ENCODE measurements at regions not wholly inside any gene's neighbourhood (a gene's known extent, or its start where the extent isn't known, plus 50 kb on each side); places are given as distances from the start of the nearest gene placed in this dataset.
A peak's percentile ranks its signal among the peaks of the same experiment; 100 is the strongest.
"Not testable (repeated sequence)": the region's sequence is repeated elsewhere in the genome, so short reads cannot be mapped to it uniquely, and the experiment has no call there.

GRCh38 chr3:166274351-166275023 is 437.3 kb upstream of the BCHE start:
- no peaks in the 10 kb centered on the region for H3K36me3 ChIP-seq (ENCODE audit: insufficient read depth, low read length)
- Mint-ChIP-seq H3K4me1 (no peaks in the 10 kb centered on the region), H3K4me3 (no peak overlapping the region), H3K9me3 (peaks cover 0 to 6% (median 2%) of the 10 kb centered on the region in 8 donors), H3K27me3 (no peaks in the 10 kb centered on the region), H3K27ac (no peak overlapping the region), H3K36me3 (no peaks in the 10 kb centered on the region)
- H3K4me1 ChIP-seq (ENCODE audit: insufficient read depth, low read length) = no peaks in the 10 kb centered on the region
- no peak for DNase-seq
- ChIA-PET CTCF (ENCODE audit: partially characterized antibody) (no interaction called here), POLR2A (ENCODE audit: partially characterized antibody) (no interaction called here)
- no peak overlapping the region for H3K4me3 ChIP-seq (ENCODE audit: low read length in 2 of 2)
- intact Hi-C loops (cut with micrococcal nuclease) = no loop called here
- H3K9me3 ChIP-seq (ENCODE audit: control insufficient read depth in 1 of 2, low read length in 2 of 2) = no peaks in the 10 kb centered on the region
- H3K27me3 ChIP-seq (ENCODE audit: insufficient read depth, low read length) = no peaks in the 10 kb centered on the region
- H3K27ac ChIP-seq (ENCODE audit: low read depth, low read length) = no peak overlapping the region

GRCh38 chr3:166270429-166270828 is 433.2 kb upstream of the BCHE start:
- Mint-ChIP-seq H3K4me3 (no peak overlapping the region), H3K36me3 (no peaks in the 10 kb centered on the region), H3K27ac (no peak overlapping the region), H3K4me1 (no peaks in the 10 kb centered on the region), H3K9me3 (peaks cover 0 to 5% (median under 1%) of the 10 kb centered on the region in 8 donors), H3K27me3 (no peaks in the 10 kb centered on the region)
- no peak for DNase-seq
- Histone ChIP-seq H3K36me3 (ENCODE audit: insufficient read depth, low read length) (no peaks in the 10 kb centered on the region), H3K27ac (ENCODE audit: low read depth, low read length) (no peak overlapping the region), H3K4me1 (ENCODE audit: insufficient read depth, low read length) (no peaks in the 10 kb centered on the region), H3K4me3 (ENCODE audit: low read length in 2 of 2) (no peak overlapping the region), H3K27me3 (ENCODE audit: insufficient read depth, low read length) (no peaks in the 10 kb centered on the region), H3K9me3 (ENCODE audit: control insufficient read depth in 1 of 2, low read length in 2 of 2) (no peaks in the 10 kb centered on the region)
- intact Hi-C loops (cut with micrococcal nuclease) = no loop called here
- CTCF ChIA-PET (ENCODE audit: partially characterized antibody) = no interaction called here
- POLR2A ChIA-PET (ENCODE audit: partially characterized antibody) = no interaction called here

GRCh38 chr3:166265153-166265552 is 427.9 kb upstream of the BCHE start:
- Histone ChIP-seq H3K4me3 (ENCODE audit: low read length in 2 of 2) (no peak overlapping the region), H3K27me3 (ENCODE audit: insufficient read depth, low read length) (no peaks in the 10 kb centered on the region), H3K4me1 (ENCODE audit: insufficient read depth, low read length) (no peaks in the 10 kb centered on the region), H3K36me3 (ENCODE audit: insufficient read depth, low read length) (no peaks in the 10 kb centered on the region), H3K27ac (ENCODE audit: low read depth, low read length) (no peak overlapping the region), H3K9me3 (ENCODE audit: control insufficient read depth in 1 of 2, low read length in 2 of 2) (no peaks in the 10 kb centered on the region)
- no peak for DNase-seq
- ChIA-PET CTCF (ENCODE audit: partially characterized antibody) (no interaction called here), POLR2A (ENCODE audit: partially characterized antibody) (no interaction called here)
- intact Hi-C loops (cut with micrococcal nuclease) = no loop called here
- Mint-ChIP-seq H3K4me3 (no peak overlapping the region), H3K36me3 (no peaks in the 10 kb centered on the region), H3K4me1 (no peaks in the 10 kb centered on the region), H3K9me3 (peaks cover 0 to 9% (median under 1%) of the 10 kb centered on the region in 8 donors), H3K27ac (no peak overlapping the region), H3K27me3 (no peaks in the 10 kb centered on the region)

- Mint-ChIP-seq H3K27ac (no peak overlapping the region), H3K36me3 (no peaks in the 10 kb centered on the region), H3K4me3 (no peak overlapping the region), H3K4me1 (no peaks in the 10 kb centered on the region), H3K27me3 (no peaks in the 10 kb centered on the region), H3K9me3 (peaks cover 0 to 9% (median under 1%) of the 10 kb centered on the region in 8 donors)
- ChIA-PET POLR2A (ENCODE audit: partially characterized antibody) (no interaction called here), CTCF (ENCODE audit: partially characterized antibody) (no interaction called here)
- Histone ChIP-seq H3K27ac (ENCODE audit: low read depth, low read length) (no peak overlapping the region), H3K4me3 (ENCODE audit: low read length in 2 of 2) (no peak overlapping the region), H3K4me1 (ENCODE audit: insufficient read depth, low read length) (no peaks in the 10 kb centered on the region), H3K27me3 (ENCODE audit: insufficient read depth, low read length) (no peaks in the 10 kb centered on the region), H3K9me3 (ENCODE audit: control insufficient read depth in 1 of 2, low read length in 2 of 2) (no peaks in the 10 kb centered on the region), H3K36me3 (ENCODE audit: insufficient read depth, low read length) (no peaks in the 10 kb centered on the region)
- intact Hi-C loops (cut with micrococcal nuclease) = no loop called here
- DNase-seq = no peak
Measured at GRCh38 chr3:166263460-166263859, 426.2 kb upstream of the BCHE start.

- intact Hi-C loops (cut with micrococcal nuclease); H3K27me3 Mint-ChIP-seq; POLR2A ChIA-PET (ENCODE audit: partially characterized antibody); H3K4me3 Mint-ChIP-seq; H3K4me1 ChIP-seq (ENCODE audit: insufficient read depth, low read length); H3K36me3 Mint-ChIP-seq; CTCF ChIA-PET (ENCODE audit: partially characterized antibody); DNase-seq; H3K27me3 ChIP-seq (ENCODE audit: insufficient read depth, low read length); H3K4me1 Mint-ChIP-seq; H3K27ac ChIP-seq (ENCODE audit: low read depth, low read length); H3K27ac Mint-ChIP-seq; H3K9me3 ChIP-seq (ENCODE audit: control insufficient read depth in 1 of 2, low read length in 2 of 2); H3K36me3 ChIP-seq (ENCODE audit: insufficient read depth, low read length); H3K4me3 ChIP-seq (ENCODE audit: low read length in 2 of 2): not testable (repeated sequence)
- peaks cover 0 to 11% (median 4%) of the 10 kb centered on the region in 8 donors for H3K9me3 Mint-ChIP-seq
Measured at GRCh38 chr3:166258293-166258850, 421.1 kb upstream of the BCHE start.

- H3K4me3 ChIP-seq (ENCODE audit: low read length in 2 of 2) = no peak overlapping the region
- Mint-ChIP-seq H3K4me1 (no peaks in the 10 kb centered on the region), H3K9me3 (peaks cover 0 to 11% (median 4%) of the 10 kb centered on the region in 8 donors), H3K27ac (no peak overlapping the region), H3K4me3 (no peak overlapping the region), H3K27me3 (no peaks in the 10 kb centered on the region), H3K36me3 (no peaks in the 10 kb centered on the region)
- H3K9me3 ChIP-seq (ENCODE audit: control insufficient read depth in 1 of 2, low read length in 2 of 2) = no peaks in the 10 kb centered on the region
- POLR2A ChIA-PET (ENCODE audit: partially characterized antibody) = no interaction called here
- H3K27ac ChIP-seq (ENCODE audit: low read depth, low read length) = no peak overlapping the region
- DNase-seq = no peak
- no peaks in the 10 kb centered on the region for H3K36me3 ChIP-seq (ENCODE audit: insufficient read depth, low read length)
- intact Hi-C loops (cut with micrococcal nuclease) = no loop called here
- no peaks in the 10 kb centered on the region for H3K4me1 ChIP-seq (ENCODE audit: insufficient read depth, low read length)
- CTCF ChIA-PET (ENCODE audit: partially characterized antibody) = no interaction called here
- no peaks in the 10 kb centered on the region for H3K27me3 ChIP-seq (ENCODE audit: insufficient read depth, low read length)
Measured at GRCh38 chr3:166257715-166258114, 420.5 kb upstream of the BCHE start.

GRCh38 chr3:166248784-166249183 is 411.6 kb upstream of the BCHE start:
- Histone ChIP-seq H3K9me3 (ENCODE audit: control insufficient read depth in 1 of 2, low read length in 2 of 2) (no peaks in the 10 kb centered on the region), H3K4me1 (ENCODE audit: insufficient read depth, low read length) (no peaks in the 10 kb centered on the region), H3K36me3 (ENCODE audit: insufficient read depth, low read length) (no peaks in the 10 kb centered on the region), H3K27ac (ENCODE audit: low read depth, low read length) (no peak overlapping the region), H3K4me3 (ENCODE audit: low read length in 2 of 2) (no peak overlapping the region), H3K27me3 (ENCODE audit: insufficient read depth, low read length) (no peaks in the 10 kb centered on the region)
- ChIA-PET CTCF (ENCODE audit: partially characterized antibody) (no interaction called here), POLR2A (ENCODE audit: partially characterized antibody) (no interaction called here)
- peaks cover 0 to 18% (median 6%) of the 10 kb centered on the region in 8 donors for H3K9me3 Mint-ChIP-seq
- H3K36me3 Mint-ChIP-seq = no peaks in the 10 kb centered on the region
- H3K4me3 Mint-ChIP-seq = no peak overlapping the region
- intact Hi-C loops (cut with micrococcal nuclease) = no loop called here
- no peaks in the 10 kb centered on the region for H3K4me1 Mint-ChIP-seq
- peak overlapping the region in 1 of 7 donors; percentile 48 for H3K27ac Mint-ChIP-seq
- H3K27me3 Mint-ChIP-seq = no peaks in the 10 kb centered on the region
- no peak for DNase-seq
